ENCODE measurements at regions not wholly inside any gene's neighbourhood (a gene's known extent, or its start where the extent isn't known, plus 50 kb on each side); places are given as distances from the start of the nearest gene placed in this dataset.

GRCh38 chr5:50564558-50564957 is 101.9 kb upstream of the PARP8 start:
- no peak for TF ChIP-seq POLR2AphosphoS5 (IDR thresholded peaks at IDR 0.05; ENCODE audit: insufficient read depth, low read depth, low read length)
- TF ChIP-seq CTCF (IDR thresholded peaks at IDR 0.05; ENCODE audit: extremely low read depth in 1 of 2, insufficient read depth in 1 of 2, low read depth in 1 of 2, low read length in 2 of 2) = no peak

Measured in endothelial cell of umbilical vein (primary cell).